Motor neuron (in vitro differentiated cells): ENCODE measurements at regions not wholly inside any gene's neighbourhood (a gene's known extent, or its start where the extent isn't known, plus 50 kb on each side); places are given as distances from the start of the nearest gene placed in this dataset.

Experiments
- ATAC-seq, 8 experiments: fragments of 200-7000 bp; cut with Tn5 transposase; replicated peaks in 6 of 8; 2 replicates each; pipeline ENCODE4 v1.8.0; 2021; ENCODE audit warnings: mild to moderate bottlenecking in 8 of 8, moderate library complexity in 8 of 8
- H3K27ac ChIP-seq, 2 donors: fragments of 250-450 bp; sonication (Bioruptor Pico); 2 replicates each; pipeline ENCODE4 v1.9.0; 2021; ENCODE audit warnings: antibody characterized with exemption in 2 of 2, mild to moderate bottlenecking in 2 of 2, moderate library complexity in 1 of 2
- H3K4me1 ChIP-seq, 2 donors: fragments of 250-450 bp; sonication (Bioruptor Pico); replicated peaks in 1 of 2; 2 replicates each; pipeline ENCODE4 v1.6.1; 2021; ENCODE audit warnings: antibody characterized with exemption in 2 of 2, mild to moderate bottlenecking in 2 of 2, moderate library complexity in 1 of 2
- H3K4me3 ChIP-seq, 5 donors: fragments of 250-450 bp; sonication (Bioruptor Pico); 2 replicates each; pipeline ENCODE4 v1.9.0; 2021; ENCODE audit warnings: antibody characterized with exemption in 5 of 5, mild to moderate bottlenecking in 5 of 5, moderate library complexity in 4 of 5
- WGBS, 10 experiments: fragments of 450-650 bp; shearing (Covaris generic); methylation state at CpG; one replicate each; pipeline ENCODE4 v1.0.0; 2022; 5-methylcytosine and 5-hydroxymethylcytosine counted together
- in situ Hi-C, 9 experiments: fragments of 400-800 bp; cut with MboI; loops; one replicate each; pipeline ENCODE4 v1.15.0; 2021; ENCODE audit warnings: low sequenced_read_pairs in 9 of 9, low pct_unique_long_range_greater_than_20kb in 2 of 9; ENCODE audit not compliant: unreplicated experiment in 9 of 9

DNA sequence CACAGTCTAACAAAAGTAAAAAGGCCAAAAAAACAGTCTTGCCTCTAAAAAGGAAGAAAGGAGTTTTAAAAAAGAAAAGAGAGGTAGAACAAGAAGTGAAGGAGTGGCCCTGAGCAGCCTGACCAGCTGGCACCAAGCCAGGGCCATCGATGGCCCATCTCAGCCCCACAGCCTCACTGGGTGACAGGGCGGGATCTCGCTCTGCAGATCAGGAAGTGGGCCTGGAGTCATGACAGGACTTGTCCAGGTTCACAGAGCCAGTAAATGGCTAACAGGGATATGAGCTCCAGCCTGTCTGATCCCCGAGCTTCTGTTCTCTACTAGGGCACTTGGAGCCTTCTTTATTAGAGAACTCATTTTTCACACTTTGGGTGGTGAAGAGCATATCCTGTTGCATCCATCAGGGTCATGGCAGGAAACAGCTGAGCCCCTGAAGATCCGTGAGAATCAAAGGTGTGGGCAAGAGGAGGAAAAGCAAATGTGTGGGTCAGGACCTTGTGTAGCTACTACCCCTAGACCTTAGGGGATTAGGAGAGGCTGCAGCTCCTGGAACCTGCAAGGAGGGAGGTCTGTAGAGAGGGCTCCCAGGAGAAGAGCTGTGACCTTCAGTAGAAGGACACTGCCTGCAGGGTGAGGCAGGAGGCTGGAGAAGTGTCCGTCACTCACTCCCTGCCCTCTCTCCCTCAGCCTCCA is 299.0 kb upstream of the MSX2 start:
- Histone ChIP-seq H3K27ac (no peak overlapping the region), H3K4me3 (no peak overlapping the region), H3K4me1 (no peaks in the 10 kb centered on the region)
- 0 to 92% (median 62%) methylated on average over 1 to 2 of the region's 6 CpGs; no CpG with 5 or more reads in 4 of the 10 experiments for WGBS, 10 experiments
- in situ Hi-C loops = loop anchor here in 2 of 9 experiments (10.0 kb wide), 3 partner anchors 309 to 519 kb away; no protein-coding TSS in a partner anchor
- peak in 1 of 8 experiments; percentile 34 for ATAC-seq

DNA sequence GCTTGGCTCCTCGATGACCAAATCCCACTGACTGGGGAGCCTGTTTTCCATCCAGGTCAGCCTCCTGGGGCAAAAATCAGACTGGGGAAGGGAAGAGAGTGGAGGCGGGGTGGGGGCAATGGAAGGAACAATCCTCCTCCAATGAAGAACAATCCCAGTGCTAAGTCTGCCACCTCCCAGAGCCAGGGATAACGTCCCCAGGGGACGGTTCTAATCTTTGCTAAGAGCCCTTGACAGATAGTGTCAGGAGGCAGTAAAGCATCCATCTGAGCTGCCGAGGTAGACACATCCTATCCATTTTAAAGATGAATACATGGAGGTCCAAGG is 298.5 kb upstream of the MSX2 start:
- in situ Hi-C loops = loop anchor here in 2 of 9 experiments (10.0 kb wide), 3 partner anchors 309 to 519 kb away; no protein-coding TSS in a partner anchor
- 14 to 80% (median 59%) methylated on average over 1 to 3 of the region's 5 CpGs; no CpG with 5 or more reads in 5 of the 10 experiments for WGBS, 10 experiments
- Histone ChIP-seq H3K4me3 (no peak overlapping the region), H3K27ac (no peak overlapping the region), H3K4me1 (no peaks in the 10 kb centered on the region)
- ATAC-seq = no peak

DNA sequence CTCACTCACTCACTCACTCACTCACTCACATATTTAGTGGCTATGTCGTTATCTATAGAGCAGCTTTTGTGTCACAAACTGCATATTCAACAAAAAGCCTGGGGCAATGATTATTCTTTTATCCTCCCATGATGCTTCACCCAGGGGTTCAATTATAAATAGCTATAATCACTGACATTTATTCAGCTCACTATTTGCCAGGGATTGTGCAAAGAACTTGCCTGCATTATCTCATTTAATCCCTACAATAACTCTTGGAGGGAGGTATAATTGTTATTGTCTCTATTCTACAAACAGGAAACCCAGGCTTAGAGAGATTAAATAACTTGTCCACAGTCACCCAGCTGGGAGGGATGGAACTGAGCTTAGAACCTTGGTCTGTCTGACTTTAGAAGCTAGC is 298.0 kb upstream of the MSX2 start:
- Histone ChIP-seq H3K4me1 (no peaks in the 10 kb centered on the region), H3K27ac (no peak overlapping the region), H3K4me3 (no peak overlapping the region)
- 0 to 86% (median 77%) methylated on average over 1 of the region's 1 CpG; no CpG with 5 or more reads in 4 of the 10 experiments for WGBS, 10 experiments
- no peak for ATAC-seq
- in situ Hi-C loops = loop anchor here in 2 of 9 experiments (10.0 kb wide), 3 partner anchors 308 to 518 kb away; no protein-coding TSS in a partner anchor

DNA sequence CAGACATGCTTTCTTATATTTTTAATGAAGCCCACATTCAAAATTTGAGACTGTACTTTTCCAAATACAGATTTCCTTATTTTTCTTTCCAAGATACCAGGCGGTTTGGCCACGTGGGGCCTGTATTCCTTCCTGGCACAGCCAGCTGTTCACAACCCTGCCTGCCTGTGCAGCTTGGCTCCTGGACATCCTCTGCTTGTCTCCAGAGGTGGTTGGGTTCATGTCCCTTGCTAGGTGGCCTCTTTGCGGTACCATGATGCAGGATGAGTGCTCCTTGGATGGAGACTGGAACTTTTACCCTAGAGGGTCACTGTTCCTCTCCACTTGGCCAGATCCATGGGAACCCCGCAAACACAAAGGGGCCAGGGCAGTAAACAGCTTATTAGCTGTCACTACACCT is 297.5 kb upstream of the MSX2 start:
- WGBS, 10 experiments = 4 to 92% (median 88%) methylated on average over 1 to 4 of the region's 4 CpGs; no CpG with 5 or more reads in 4 of the 10 experiments
- in situ Hi-C loops = loop anchor here in 2 of 9 experiments (10.0 kb wide), 3 partner anchors 308 to 518 kb away; no protein-coding TSS in a partner anchor
- H3K4me1 ChIP-seq = no peaks in the 10 kb centered on the region
- no peak for ATAC-seq
- no peak overlapping the region for H3K27ac ChIP-seq
- no peak overlapping the region for H3K4me3 ChIP-seq

DNA sequence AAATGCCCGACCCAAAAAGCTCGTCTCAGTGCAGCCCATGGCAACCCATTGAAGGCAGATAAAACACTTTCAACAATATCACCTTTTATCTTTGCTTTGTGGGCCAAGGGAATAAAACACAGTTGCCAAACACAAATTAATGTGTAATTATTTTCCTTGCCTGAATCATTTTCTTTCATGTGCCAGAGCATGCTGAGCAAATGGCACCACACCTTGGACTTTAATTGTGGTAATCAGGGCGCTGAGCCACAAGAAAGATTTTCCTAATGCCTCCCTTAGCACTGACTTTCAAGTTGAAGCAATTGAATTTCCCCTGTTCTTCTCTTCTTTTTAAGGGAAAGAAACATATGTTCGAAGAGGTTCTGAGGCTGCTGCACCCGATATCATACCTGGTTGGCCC is 297.1 kb upstream of the MSX2 start:
- H3K4me1 ChIP-seq = no peaks in the 10 kb centered on the region
- H3K27ac ChIP-seq = no peak overlapping the region
- 6 to 100% (median 68%) methylated on average over 1 to 4 of the region's 5 CpGs; no CpG with 5 or more reads in 2 of the 10 experiments for WGBS, 10 experiments
- in situ Hi-C loops = loop anchor here in 2 of 9 experiments (10.0 kb wide), 3 partner anchors 307 to 517 kb away; no protein-coding TSS in a partner anchor
- ATAC-seq = peak in 1 of 8 experiments; percentile 12
- no peak overlapping the region for H3K4me3 ChIP-seq

DNA sequence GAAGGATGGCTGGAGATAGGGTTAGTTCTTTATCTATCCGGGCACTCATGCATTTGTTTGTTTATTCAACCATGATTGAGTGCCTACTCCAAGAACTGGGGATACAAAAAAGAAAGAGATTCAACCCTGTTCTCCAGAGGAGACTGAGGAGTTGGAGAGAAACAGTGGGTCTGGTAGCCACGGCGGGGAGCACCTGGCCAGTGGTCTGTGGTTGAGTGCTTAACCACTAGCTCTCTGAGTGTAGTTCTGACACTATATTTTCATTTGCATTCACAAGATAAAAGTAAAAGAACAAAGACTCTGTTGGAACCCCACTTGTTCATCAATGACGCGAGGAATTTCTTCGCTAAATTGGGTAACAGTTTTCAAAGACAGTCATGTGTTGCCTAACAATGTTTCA is 295.5 kb upstream of the MSX2 start:
- WGBS, 10 experiments = 42 to 97% (median 82%) methylated on average over 1 to 6 of the region's 6 CpGs
- Histone ChIP-seq H3K4me3 (no peak overlapping the region), H3K4me1 (no peaks in the 10 kb centered on the region), H3K27ac (no peak overlapping the region)
- in situ Hi-C loops = loop anchor here in 2 of 9 experiments (10.0 kb wide), 3 partner anchors 306 to 516 kb away; no protein-coding TSS in a partner anchor
- ATAC-seq = no peak

DNA sequence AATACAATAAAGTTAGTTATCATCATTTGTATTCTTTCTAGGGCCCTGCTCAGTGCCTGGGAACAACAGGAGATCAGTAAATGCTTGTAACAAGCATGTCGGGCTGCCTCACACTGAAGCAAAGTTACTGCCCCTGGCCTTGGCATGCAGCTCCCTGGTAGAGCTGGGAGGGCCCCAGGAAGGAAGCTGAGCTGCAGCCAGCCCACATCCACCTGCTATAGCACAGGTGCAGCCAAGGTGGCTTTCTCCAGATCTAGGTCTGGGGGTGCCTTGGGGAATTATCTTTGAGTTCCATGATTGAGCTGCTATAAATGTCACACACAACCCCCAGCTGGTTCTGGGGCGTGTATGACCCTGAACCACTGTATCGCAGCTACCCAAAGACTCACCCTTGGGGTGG is 293.4 kb upstream of the MSX2 start:
- H3K4me3 ChIP-seq = no peak overlapping the region
- 56 to 89% (median 86%) methylated on average over 1 to 3 of the region's 3 CpGs; no CpG with 5 or more reads in 6 of the 10 experiments for WGBS, 10 experiments
- no peaks in the 10 kb centered on the region for H3K4me1 ChIP-seq
- in situ Hi-C loops = no loop called here
- no peak for ATAC-seq
- H3K27ac ChIP-seq = no peak overlapping the region

DNA sequence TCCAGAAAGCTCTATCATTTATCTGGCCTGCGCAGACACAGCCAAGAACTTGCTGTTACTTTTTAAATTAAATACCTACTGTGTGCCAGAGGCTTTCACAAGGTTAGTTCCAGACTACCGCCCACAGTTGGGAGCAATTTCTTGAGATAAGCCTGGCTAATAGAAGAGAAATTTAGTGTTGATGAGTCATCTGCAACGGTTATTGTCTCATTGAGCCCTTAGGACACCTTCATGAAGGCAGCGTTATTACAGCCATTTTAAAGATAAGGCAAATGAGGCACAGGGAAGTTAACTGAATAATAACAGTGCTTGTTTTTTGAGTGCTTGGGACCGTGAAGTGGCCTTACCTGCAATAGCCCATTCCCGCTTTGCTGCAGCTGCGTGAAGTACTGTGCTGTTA is 292.9 kb upstream of the MSX2 start:
- H3K27ac ChIP-seq = no peak overlapping the region
- ATAC-seq = no peak
- no peaks in the 10 kb centered on the region for H3K4me1 ChIP-seq
- WGBS, 10 experiments = 20 to 93% (median 78%) methylated on average over 1 to 6 of the region's 7 CpGs
- in situ Hi-C loops = no loop called here
- no peak overlapping the region for H3K4me3 ChIP-seq

DNA sequence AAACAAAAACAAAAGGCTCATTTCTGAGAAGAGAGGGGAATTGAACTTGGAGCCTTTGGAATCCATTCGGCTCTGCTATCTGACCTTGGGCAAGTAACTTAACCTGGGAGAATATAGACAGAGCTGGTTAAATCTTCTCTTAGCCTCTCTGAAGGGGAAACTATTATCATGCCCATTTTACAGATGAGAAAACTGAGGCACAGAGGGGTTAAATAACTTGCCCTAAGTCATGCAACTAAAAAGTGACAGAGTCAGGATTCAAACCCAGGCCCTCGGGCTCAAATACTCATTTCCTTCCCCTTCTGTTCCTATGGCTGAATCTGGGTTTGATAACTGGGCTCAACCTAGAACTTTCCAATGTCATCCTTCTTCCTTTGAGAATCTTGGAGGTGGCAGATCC is 291.3 kb upstream of the MSX2 start:
- no peak overlapping the region for H3K27ac ChIP-seq
- H3K4me3 ChIP-seq = no peak overlapping the region
- ATAC-seq = no peak
- in situ Hi-C loops = no loop called here
- no peaks in the 10 kb centered on the region for H3K4me1 ChIP-seq
- WGBS, 10 experiments = 0 to 96% (median 79%) methylated on average over 1 to 2 of the region's 2 CpGs

DNA sequence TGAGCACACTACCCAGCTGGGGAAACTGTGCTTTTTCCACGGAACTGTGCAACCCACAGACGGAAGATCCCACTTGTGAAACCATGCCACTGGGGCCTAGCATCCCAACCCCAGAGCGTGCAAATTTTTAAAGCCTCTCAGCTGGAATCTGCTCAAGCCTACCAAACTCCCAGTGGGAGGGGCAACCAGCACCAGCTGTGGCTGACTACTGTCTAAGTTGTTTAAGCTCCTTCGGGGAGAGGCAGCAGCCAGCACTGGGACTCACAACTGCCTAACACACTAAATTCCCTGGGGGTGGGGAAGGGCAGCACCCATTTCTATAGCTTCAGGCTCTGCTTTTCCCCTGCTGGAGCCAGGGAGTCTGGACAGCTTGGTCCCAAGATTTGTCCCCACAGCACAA is 287.6 kb upstream of the MSX2 start:
- Histone ChIP-seq H3K4me1 (no peaks in the 10 kb centered on the region), H3K27ac (no peak overlapping the region), H3K4me3 (no peak overlapping the region)
- ATAC-seq = peak in 1 of 8 experiments; percentile 49
- 0 to 90% (median 29%) methylated on average over 1 to 3 of the region's 4 CpGs; no CpG with 5 or more reads in 3 of the 10 experiments for WGBS, 10 experiments
- in situ Hi-C loops = no loop called here

DNA sequence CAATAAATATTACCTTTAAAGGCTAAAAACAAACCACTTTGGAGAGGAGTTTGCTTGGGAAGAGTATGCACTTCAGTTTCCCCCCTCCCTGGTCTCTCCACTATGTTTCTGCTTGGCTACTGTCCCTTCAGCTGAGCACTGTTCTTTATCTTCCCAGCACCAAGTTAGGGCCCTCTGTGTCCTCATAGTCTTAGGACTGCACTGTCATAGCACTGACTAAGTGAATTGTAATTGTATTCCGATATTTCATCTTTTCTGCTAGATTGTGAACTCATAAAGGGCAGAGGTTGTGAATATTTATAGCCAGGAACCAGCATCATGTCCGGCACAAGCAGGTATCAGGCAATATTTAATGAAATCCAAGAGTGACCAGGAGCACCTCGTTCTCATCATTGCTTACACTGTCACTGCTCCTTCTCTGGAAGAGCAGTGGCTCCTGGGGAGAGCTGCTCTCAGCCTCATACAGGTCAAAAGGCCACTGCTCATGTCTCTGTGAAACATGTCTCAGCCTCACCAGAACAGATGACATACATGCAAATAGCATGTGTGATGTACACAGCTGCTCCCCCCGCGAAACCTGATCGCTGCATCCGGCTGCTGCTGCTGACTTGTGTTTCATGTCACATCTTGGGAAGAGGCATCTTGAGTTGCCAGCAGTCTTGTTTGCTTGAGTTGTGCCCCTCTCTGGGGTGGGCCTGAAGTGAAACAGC is 279.7 kb upstream of the MSX2 start:
- 0 to 78% (median 16%) methylated on average over 1 to 6 of the region's 7 CpGs; no CpG with 5 or more reads in 2 of the 10 experiments for WGBS, 10 experiments
- peak in 5 of 8 experiments; percentile 93 to 98 (median 96) for ATAC-seq
- in situ Hi-C loops = no loop called here
- Histone ChIP-seq H3K4me1 (peaks cover 3 to 4% of the 10 kb centered on the region in 2 donors), H3K27ac (peak overlapping the region in 1 of 2 donors; percentile 49), H3K4me3 (no peak overlapping the region)

DNA sequence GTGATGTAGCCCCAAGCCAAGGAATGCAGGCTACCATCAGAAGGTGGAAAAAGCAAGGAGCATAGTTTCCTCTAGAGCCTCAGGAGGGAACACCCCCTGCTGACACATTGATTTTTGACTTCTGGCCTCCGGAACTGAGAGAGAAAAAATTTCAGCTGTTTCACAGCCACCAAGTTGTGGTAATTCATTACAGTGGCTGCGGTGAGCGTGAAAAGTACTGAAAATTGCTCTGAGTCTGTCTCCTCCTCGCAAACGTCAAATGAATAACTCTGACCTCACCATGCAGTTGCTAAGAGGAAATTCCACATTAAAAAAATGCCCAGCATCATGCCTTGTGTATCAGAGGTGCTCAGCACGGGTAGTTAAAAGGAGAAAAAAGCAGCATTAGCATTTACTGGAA is 277.9 kb upstream of the MSX2 start:
- Histone ChIP-seq H3K4me3 (no peak overlapping the region), H3K4me1 (peaks cover 3 to 4% of the 10 kb centered on the region in 2 donors), H3K27ac (no peak overlapping the region)
- 0 to 67% (median 32%) methylated on average over 1 to 5 of the region's 6 CpGs; no CpG with 5 or more reads in 4 of the 10 experiments for WGBS, 10 experiments
- no peak for ATAC-seq
- in situ Hi-C loops = no loop called here

DNA sequence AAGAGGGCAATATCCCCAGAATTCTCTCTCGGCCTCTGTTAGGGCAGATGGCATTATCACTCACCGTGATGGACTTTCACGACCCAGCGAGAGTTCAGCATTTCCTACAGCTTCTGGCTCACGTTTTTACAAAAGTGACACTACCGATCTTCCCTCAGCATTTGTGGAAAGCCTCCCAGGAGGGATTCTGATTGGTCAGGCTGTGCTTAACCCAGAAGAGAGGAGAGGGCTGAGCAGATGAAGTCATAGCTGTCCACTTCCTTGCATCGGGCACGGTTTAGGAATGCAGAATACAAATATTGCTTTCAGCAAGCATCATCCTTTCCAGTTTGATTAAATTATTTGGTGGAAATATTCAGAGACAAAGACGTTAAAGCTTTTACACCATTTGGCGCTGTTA is 277.4 kb upstream of the MSX2 start:
- Histone ChIP-seq H3K4me3 (no peak overlapping the region), H3K4me1 (peaks cover 3 to 4% of the 10 kb centered on the region in 2 donors), H3K27ac (no peak overlapping the region)
- WGBS, 10 experiments = 0 to 91% (median 51%) methylated on average over 1 to 10 of the region's 10 CpGs
- in situ Hi-C loops = no loop called here
- ATAC-seq = peak in 1 of 8 experiments; percentile 43
